HFFc6 (cell line): ENCODE measurements at regions not wholly inside any gene's neighbourhood (a gene's known extent, or its start where the extent isn't known, plus 50 kb on each side); places are given as distances from the start of the nearest gene placed in this dataset.

Experiments
- DNase-seq: peaks from one replicate; pipeline ENCODE4 v3.0.0-alpha.2; 2018
- H3K27ac Mint-ChIP-seq: 2 replicates; pipeline ENCODE4 v1.8.0; 2020; ENCODE audit warnings: mild to moderate bottlenecking, mixed read lengths
- H3K27me3 Mint-ChIP-seq: 2 replicates; pipeline ENCODE4 v1.8.0; 2021; ENCODE audit warnings: mild to moderate bottlenecking, moderate library complexity, mixed read lengths; ENCODE audit not compliant: insufficient read depth
- H3K36me3 Mint-ChIP-seq: 2 replicates; pipeline ENCODE4 v1.8.0; 2021; ENCODE audit warnings: low read depth, mixed read lengths
- H3K4me1 Mint-ChIP-seq: 2 replicates; pipeline ENCODE4 v1.8.0; 2020; ENCODE audit warnings: low read depth, mixed read lengths
- H3K4me3 Mint-ChIP-seq: 2 replicates; pipeline ENCODE4 v1.8.0; 2020; ENCODE audit warnings: mild to moderate bottlenecking, moderate library complexity, mixed read lengths
- H3K9me3 Mint-ChIP-seq: 2 replicates; pipeline ENCODE4 v1.8.0; 2020; ENCODE audit warnings: mild to moderate bottlenecking, mixed read lengths
- CTCF ChIP-seq: fragments of 200-600 bp; sonication (generic); IDR thresholded peaks from 2 replicates; pipeline ENCODE4 v1.5.0; 2021; ENCODE audit warnings: antibody characterized with exemption, mild to moderate bottlenecking

DNA sequence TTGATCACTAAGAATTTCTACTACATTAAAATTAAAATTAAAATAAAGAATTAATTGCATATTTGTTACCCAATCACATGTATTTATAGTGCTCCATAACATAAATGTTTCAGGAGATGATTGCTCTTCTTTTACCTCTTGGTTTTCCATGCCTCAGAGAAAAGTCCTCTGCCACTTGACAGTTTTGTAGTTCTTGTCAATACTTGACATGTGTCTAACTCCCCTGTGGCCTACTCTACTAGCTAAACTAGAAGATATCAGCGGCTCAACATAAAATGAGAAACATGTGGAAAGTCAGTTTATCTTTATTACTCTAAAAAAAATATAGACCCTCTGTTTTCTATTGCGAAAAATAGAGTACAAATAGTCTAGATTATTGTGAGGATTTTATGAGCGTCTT, 650.6 kb upstream of the NUDT12 start:
- Mint-ChIP-seq H3K27ac (no peak overlapping the region), H3K27me3 (no peaks in the 10 kb centered on the region; the same call in 1 of the 2 replicates), H3K4me1 (no peaks in the 10 kb centered on the region), H3K9me3 (peaks cover 3% of the 10 kb centered on the region), H3K4me3 (no peak overlapping the region), H3K36me3 (no peaks in the 10 kb centered on the region)
- DNase-seq, result no peak
- no peak for TF ChIP-seq CTCF

DNA sequence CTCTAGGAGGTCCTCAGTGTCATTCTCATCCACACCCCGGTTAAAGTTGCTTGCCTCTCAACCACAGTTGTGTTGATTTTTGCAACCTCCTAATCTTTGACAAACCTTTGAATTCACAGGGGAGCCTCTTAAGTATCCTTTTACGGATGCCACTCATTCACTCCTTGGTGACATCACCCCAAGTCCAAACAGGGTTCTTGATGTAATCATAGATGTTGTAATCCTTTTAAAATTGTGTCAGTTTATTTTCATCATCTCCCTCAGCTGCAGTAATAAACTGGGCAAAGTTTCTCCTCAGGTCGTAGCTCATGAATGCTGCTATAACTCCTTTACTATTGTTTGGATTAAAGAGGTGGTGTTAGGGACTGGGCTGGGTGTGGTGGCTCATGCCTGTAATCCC, 637.2 kb upstream of the NUDT12 start:
- DNase-seq, result no peak
- TF ChIP-seq CTCF, result no peak

GRCh38 chr5:104198156-104198555, 635.6 kb upstream of the NUDT12 start:
- Mint-ChIP-seq H3K9me3 (no peaks in the 10 kb centered on the region), H3K36me3 (no peaks in the 10 kb centered on the region), H3K27ac (no peak overlapping the region)

More for the DNA sequence above, 637.2 kb upstream of the NUDT12 start:
- Mint-ChIP-seq H3K36me3 (no peaks in the 10 kb centered on the region), H3K9me3 (no peaks in the 10 kb centered on the region; the same call in 1 of the 2 replicates), H3K4me1 (no peaks in the 10 kb centered on the region), H3K4me3 (no peak overlapping the region), H3K27ac (no peak overlapping the region), H3K27me3 (no peaks in the 10 kb centered on the region; the same call in 1 of the 2 replicates)

DNA sequence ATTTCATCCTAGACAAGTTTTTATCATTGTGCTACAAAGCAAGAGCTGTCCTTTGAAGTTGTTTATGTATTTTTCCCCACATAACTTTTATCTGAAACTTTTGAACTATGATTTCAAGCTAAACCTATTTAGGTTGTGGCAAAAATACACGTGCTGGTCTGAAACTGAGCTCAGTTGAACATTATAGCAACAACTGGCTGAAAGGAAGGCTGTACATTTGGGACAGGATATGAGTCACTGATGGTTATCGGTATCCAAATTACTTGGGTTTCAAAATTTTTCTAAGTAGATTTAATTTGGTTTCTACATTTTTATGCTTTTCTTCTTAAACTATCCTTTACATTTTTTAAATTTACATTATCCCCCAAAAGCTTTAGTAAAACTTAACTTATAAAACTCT, 627.3 kb upstream of the NUDT12 start:
- Mint-ChIP-seq H3K4me3 (no peak overlapping the region), H3K27ac (no peak overlapping the region; the same call in 1 of the 2 replicates), H3K4me1 (peaks cover 19% of the 10 kb centered on the region; the same call in 1 of the 2 replicates), H3K9me3 (no peaks in the 10 kb centered on the region), H3K27me3 (no peaks in the 10 kb centered on the region), H3K36me3 (no peaks in the 10 kb centered on the region)
- DNase-seq, result peak; percentile 39
- TF ChIP-seq CTCF, result no peak

More at GRCh38 chr5:104198156-104198555, 635.6 kb upstream of the NUDT12 start:
- no peak overlapping the region for H3K4me3 Mint-ChIP-seq
- no peaks in the 10 kb centered on the region for H3K4me1 Mint-ChIP-seq
- no peak for TF ChIP-seq CTCF
- no peaks in the 10 kb centered on the region; the same call in 1 of the 2 replicates for H3K27me3 Mint-ChIP-seq
- no peak for DNase-seq

GRCh38 chr5:104189031-104189430, 626.4 kb upstream of the NUDT12 start:
- no peak for TF ChIP-seq CTCF
- H3K4me3 Mint-ChIP-seq, result no peak overlapping the region

DNA sequence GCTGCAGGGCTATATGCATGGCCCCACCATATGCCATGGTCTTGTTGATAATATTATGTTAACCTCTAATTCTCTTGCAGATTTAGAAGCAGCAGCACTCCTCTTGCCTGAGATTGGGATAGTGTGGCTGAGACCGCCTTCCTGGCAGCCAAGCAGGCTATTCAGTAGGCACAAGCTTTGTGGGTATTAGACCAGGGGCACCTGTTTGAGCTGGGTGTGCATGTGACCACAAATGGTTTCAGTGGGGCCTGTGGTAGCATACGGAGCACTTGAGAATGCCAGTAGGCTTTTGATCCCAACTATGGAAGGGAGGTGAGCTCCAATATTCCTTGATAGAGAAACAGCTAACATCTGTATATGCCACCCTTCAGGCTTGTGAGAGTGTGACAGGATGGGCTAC, 625.1 kb upstream of the NUDT12 start:
- H3K36me3 Mint-ChIP-seq, result no peaks in the 10 kb centered on the region
- TF ChIP-seq CTCF, result no peak
- H3K9me3 Mint-ChIP-seq, result no peaks in the 10 kb centered on the region
- peaks cover 19% of the 10 kb centered on the region; the same call in 1 of the 2 replicates for H3K4me1 Mint-ChIP-seq
- H3K27me3 Mint-ChIP-seq, result no peaks in the 10 kb centered on the region
- H3K27ac Mint-ChIP-seq, result no peak overlapping the region
- DNase-seq, result no peak
- H3K4me3 Mint-ChIP-seq, result no peak overlapping the region

More at GRCh38 chr5:104189031-104189430, 626.4 kb upstream of the NUDT12 start:
- Mint-ChIP-seq H3K36me3 (no peaks in the 10 kb centered on the region), H3K4me1 (peaks cover 19% of the 10 kb centered on the region; the same call in 1 of the 2 replicates), H3K9me3 (no peaks in the 10 kb centered on the region), H3K27ac (peak overlapping the region; percentile 43), H3K27me3 (no peaks in the 10 kb centered on the region)
- DNase-seq, result peak; percentile 38
